Central memory CD8-positive, alpha-beta T cell (primary cell): ENCODE measurements at regions not wholly inside any gene's neighbourhood (a gene's known extent, or its start where the extent isn't known, plus 50 kb on each side); places are given as distances from the start of the nearest gene placed in this dataset.

Experiments used
- ATAC-seq: fragments of 150-1000 bp; cut with Tn5 transposase; replicated peaks from 2 replicates; pipeline ENCODE4 v1.10.0; 2022; ENCODE audit warnings: mild to moderate bottlenecking, moderate FRiP score, moderate number of reproducible peaks; ENCODE audit not compliant: poor library complexity, severe bottlenecking; ENCODE audit errors: extremely low read depth
- DNase-seq, 2 donors: peaks; one replicate each; pipeline ENCODE4 v3.0.0; 2021; ENCODE audit warnings: low spot score in 2 of 2
- H3K27ac Mint-ChIP-seq: one replicate; pipeline ENCODE4 v1.8.0; 2022; ENCODE audit warnings: low read depth, mild to moderate bottlenecking, moderate library complexity, mixed read lengths
- H3K27me3 Mint-ChIP-seq: one replicate; pipeline ENCODE4 v1.8.0; 2022; ENCODE audit warnings: mixed read lengths
- H3K36me3 Mint-ChIP-seq: one replicate; pipeline ENCODE4 v1.8.0; 2022; ENCODE audit warnings: mild to moderate bottlenecking, moderate library complexity, mixed read lengths; ENCODE audit not compliant: insufficient read depth
- H3K4me1 Mint-ChIP-seq: one replicate; pipeline ENCODE4 v1.8.0; 2022; ENCODE audit warnings: mixed read lengths
- H3K4me3 Mint-ChIP-seq: one replicate; pipeline ENCODE4 v1.8.0; 2022; ENCODE audit warnings: mild to moderate bottlenecking, moderate library complexity, mixed read lengths
- H3K9me3 Mint-ChIP-seq: one replicate; pipeline ENCODE4 v1.8.0; 2022; ENCODE audit warnings: mixed read lengths

- DNase-seq (no peak), ATAC-seq (no peak)
- Mint-ChIP-seq H3K4me3 (no peak overlapping the region), H3K36me3 (peaks cover 2% of the 10 kb centered on the region), H3K27me3 (no peaks in the 10 kb centered on the region), H3K9me3 (peaks cover 5% of the 10 kb centered on the region), H3K4me1 (no peaks in the 10 kb centered on the region), H3K27ac (no peak overlapping the region)
These were observed 960.3 kb upstream of the LRRN3 start for GRCh38 chr7:110130669-110131068.

GRCh38 chr7:110131344-110131743 lies 959.6 kb upstream of the LRRN3 start:
- H3K9me3 Mint-ChIP-seq = peaks cover 5% of the 10 kb centered on the region
- H3K27ac Mint-ChIP-seq = no peak overlapping the region
- no peaks in the 10 kb centered on the region for H3K4me1 Mint-ChIP-seq
- H3K36me3 Mint-ChIP-seq = peaks cover 2% of the 10 kb centered on the region
- no peak for DNase-seq
- no peak overlapping the region for H3K4me3 Mint-ChIP-seq
- no peaks in the 10 kb centered on the region for H3K27me3 Mint-ChIP-seq
- ATAC-seq = no peak

- ATAC-seq = no peak
- Mint-ChIP-seq H3K36me3 (no peaks in the 10 kb centered on the region), H3K9me3 (peaks cover 10% of the 10 kb centered on the region), H3K4me3 (no peak overlapping the region), H3K27ac (no peak overlapping the region), H3K27me3 (no peaks in the 10 kb centered on the region), H3K4me1 (no peaks in the 10 kb centered on the region)
- DNase-seq = no peak
These were observed 951.9 kb upstream of the LRRN3 start for GRCh38 chr7:110139056-110139455.

GRCh38 chr7:110142939-110143526 lies 947.9 kb upstream of the LRRN3 start:
- no peak overlapping the region for H3K27ac Mint-ChIP-seq
- no peak for ATAC-seq
- no peaks in the 10 kb centered on the region for H3K27me3 Mint-ChIP-seq
- no peaks in the 10 kb centered on the region for H3K36me3 Mint-ChIP-seq
- H3K4me3 Mint-ChIP-seq = no peak overlapping the region
- no peak for DNase-seq
- no peaks in the 10 kb centered on the region for H3K4me1 Mint-ChIP-seq
- peaks cover 5% of the 10 kb centered on the region for H3K9me3 Mint-ChIP-seq

GRCh38 chr7:110144599-110144998 lies 946.3 kb upstream of the LRRN3 start:
- Mint-ChIP-seq H3K4me1 (no peaks in the 10 kb centered on the region), H3K27ac (no peak overlapping the region), H3K36me3 (no peaks in the 10 kb centered on the region), H3K27me3 (no peaks in the 10 kb centered on the region), H3K4me3 (no peak overlapping the region), H3K9me3 (no peaks in the 10 kb centered on the region)
- ATAC-seq (no peak), DNase-seq (no peak)

- Mint-ChIP-seq H3K27ac (no peak overlapping the region), H3K36me3 (no peaks in the 10 kb centered on the region), H3K4me1 (no peaks in the 10 kb centered on the region), H3K27me3 (no peaks in the 10 kb centered on the region), H3K4me3 (no peak overlapping the region), H3K9me3 (peaks cover 11% of the 10 kb centered on the region)
- ATAC-seq = no peak
- no peak for DNase-seq
These were observed 942.9 kb upstream of the LRRN3 start for GRCh38 chr7:110148054-110148453.

GRCh38 chr7:110153222-110153621 lies 937.7 kb upstream of the LRRN3 start:
- H3K9me3 Mint-ChIP-seq = peaks cover 11% of the 10 kb centered on the region
- no peaks in the 10 kb centered on the region for H3K4me1 Mint-ChIP-seq
- H3K36me3 Mint-ChIP-seq = no peaks in the 10 kb centered on the region
- no peak overlapping the region for H3K4me3 Mint-ChIP-seq
- DNase-seq (no peak), ATAC-seq (no peak)
- H3K27ac Mint-ChIP-seq = no peak overlapping the region
- no peaks in the 10 kb centered on the region for H3K27me3 Mint-ChIP-seq

GRCh38 chr7:110156511-110156910 lies 934.4 kb upstream of the LRRN3 start:
- Mint-ChIP-seq H3K9me3 (peaks cover 10% of the 10 kb centered on the region), H3K27ac (no peak overlapping the region), H3K4me3 (no peak overlapping the region), H3K27me3 (no peaks in the 10 kb centered on the region), H3K36me3 (no peaks in the 10 kb centered on the region), H3K4me1 (no peaks in the 10 kb centered on the region)
- no peak for DNase-seq
- ATAC-seq = no peak

- ATAC-seq (no peak), DNase-seq (no peak)
- Mint-ChIP-seq H3K4me3 (no peak overlapping the region), H3K4me1 (no peaks in the 10 kb centered on the region), H3K9me3 (peaks cover 10% of the 10 kb centered on the region), H3K36me3 (no peaks in the 10 kb centered on the region), H3K27ac (no peak overlapping the region), H3K27me3 (no peaks in the 10 kb centered on the region)
These were observed 933.1 kb upstream of the LRRN3 start for GRCh38 chr7:110157631-110158362.

GRCh38 chr7:110168010-110168409 lies 922.9 kb upstream of the LRRN3 start:
- no peaks in the 10 kb centered on the region for H3K4me1 Mint-ChIP-seq
- H3K9me3 Mint-ChIP-seq = peaks cover 17% of the 10 kb centered on the region
- no peak for ATAC-seq

GRCh38 chr7:110170841-110171240 lies 920.1 kb upstream of the LRRN3 start:
- Mint-ChIP-seq H3K36me3 (no peaks in the 10 kb centered on the region), H3K27ac (no peak overlapping the region), H3K4me1 (no peaks in the 10 kb centered on the region), H3K9me3 (peaks cover 22% of the 10 kb centered on the region), H3K27me3 (no peaks in the 10 kb centered on the region), H3K4me3 (no peak overlapping the region)
- ATAC-seq = no peak
- no peak for DNase-seq

More at GRCh38 chr7:110168010-110168409, 922.9 kb upstream of the LRRN3 start:
- H3K4me3 Mint-ChIP-seq = no peak overlapping the region
- no peak overlapping the region for H3K27ac Mint-ChIP-seq
- DNase-seq = no peak
- H3K27me3 Mint-ChIP-seq = no peaks in the 10 kb centered on the region
- H3K36me3 Mint-ChIP-seq = no peaks in the 10 kb centered on the region

- Mint-ChIP-seq H3K36me3 (no peaks in the 10 kb centered on the region), H3K27ac (no peak overlapping the region), H3K27me3 (no peaks in the 10 kb centered on the region), H3K9me3 (peaks cover 5% of the 10 kb centered on the region), H3K4me3 (no peak overlapping the region), H3K4me1 (no peaks in the 10 kb centered on the region)
- DNase-seq (no peak), ATAC-seq (no peak)
These were observed 913.5 kb upstream of the LRRN3 start for GRCh38 chr7:110177463-110177862.

- H3K4me3 Mint-ChIP-seq = no peak overlapping the region
- DNase-seq (no peak), ATAC-seq (no peak)
- peaks cover 2% of the 10 kb centered on the region for H3K9me3 Mint-ChIP-seq
- H3K27ac Mint-ChIP-seq = no peak overlapping the region
- H3K27me3 Mint-ChIP-seq = no peaks in the 10 kb centered on the region
- no peaks in the 10 kb centered on the region for H3K36me3 Mint-ChIP-seq
- H3K4me1 Mint-ChIP-seq = no peaks in the 10 kb centered on the region
These were observed 911.9 kb upstream of the LRRN3 start for GRCh38 chr7:110179037-110179436.
